ENCODE measurements at regions not wholly inside any gene's neighbourhood (a gene's known extent, or its start where the extent isn't known, plus 50 kb on each side); places are given as distances from the start of the nearest gene placed in this dataset.

DNA sequence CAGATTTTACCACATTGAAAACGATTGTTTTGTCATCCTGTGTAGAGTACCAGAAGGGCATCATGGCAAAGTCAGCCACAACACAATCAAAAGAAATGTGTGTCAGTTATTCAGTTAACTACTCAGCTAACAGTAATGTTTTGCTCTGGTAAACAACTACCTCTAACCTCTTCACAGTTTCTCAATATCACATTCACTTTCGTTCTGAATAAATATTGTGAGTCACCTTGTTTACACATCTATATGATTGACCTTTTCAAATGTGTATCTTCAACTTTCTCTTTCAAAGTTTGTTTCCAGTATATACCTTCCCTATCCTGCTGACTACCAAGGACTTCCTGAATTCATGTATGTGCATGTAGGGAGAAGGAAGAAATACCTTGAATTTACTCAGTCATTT is 216.6 kb upstream of the UFL1 start:
- H3K9me2 ChIP-seq (ENCODE audit: insufficient read depth, low read length) = no peaks in the 10 kb centered on the region
- H3K27me3 ChIP-seq (ENCODE audit: insufficient read depth, low read depth, low read length) = no peaks in the 10 kb centered on the region
- no peaks in the 10 kb centered on the region for H3F3A ChIP-seq (ENCODE audit: insufficient read depth, low read length, poor library complexity, severe bottlenecking)
- no peaks in the 10 kb centered on the region for H3K9me3 ChIP-seq (ENCODE audit: low read length)
- no peak overlapping the region for H2AFZ ChIP-seq (ENCODE audit: low read depth, low read length)
- H3K4me3 ChIP-seq (ENCODE audit: low read length) = no peak overlapping the region
- H3K9ac ChIP-seq (ENCODE audit: low read length) = no peak overlapping the region
- no peaks in the 10 kb centered on the region for H3K36me3 ChIP-seq (ENCODE audit: insufficient read depth, low read length)
- no peak overlapping the region for H3K27ac ChIP-seq (ENCODE audit: low read length)
- no peaks in the 10 kb centered on the region for H3K79me2 ChIP-seq (replicated peaks; ENCODE audit: insufficient read depth, low read length)
- TF ChIP-seq POLR2AphosphoS5 (IDR thresholded peaks at IDR 0.05) = no peak
- no peak for TF ChIP-seq MXI1 (conservative IDR thresholded peaks at IDR 0.05; ENCODE audit: poor library complexity, severe bottlenecking)
- TF ChIP-seq EZH2 (IDR thresholded peaks at IDR 0.05; ENCODE audit: borderline replicate concordance, insufficient read depth, low read length, poor library complexity, severe bottlenecking) = no peak
- TF ChIP-seq RAD21 (conservative IDR thresholded peaks at IDR 0.05) = no peak
- TF ChIP-seq, protein P1, sequence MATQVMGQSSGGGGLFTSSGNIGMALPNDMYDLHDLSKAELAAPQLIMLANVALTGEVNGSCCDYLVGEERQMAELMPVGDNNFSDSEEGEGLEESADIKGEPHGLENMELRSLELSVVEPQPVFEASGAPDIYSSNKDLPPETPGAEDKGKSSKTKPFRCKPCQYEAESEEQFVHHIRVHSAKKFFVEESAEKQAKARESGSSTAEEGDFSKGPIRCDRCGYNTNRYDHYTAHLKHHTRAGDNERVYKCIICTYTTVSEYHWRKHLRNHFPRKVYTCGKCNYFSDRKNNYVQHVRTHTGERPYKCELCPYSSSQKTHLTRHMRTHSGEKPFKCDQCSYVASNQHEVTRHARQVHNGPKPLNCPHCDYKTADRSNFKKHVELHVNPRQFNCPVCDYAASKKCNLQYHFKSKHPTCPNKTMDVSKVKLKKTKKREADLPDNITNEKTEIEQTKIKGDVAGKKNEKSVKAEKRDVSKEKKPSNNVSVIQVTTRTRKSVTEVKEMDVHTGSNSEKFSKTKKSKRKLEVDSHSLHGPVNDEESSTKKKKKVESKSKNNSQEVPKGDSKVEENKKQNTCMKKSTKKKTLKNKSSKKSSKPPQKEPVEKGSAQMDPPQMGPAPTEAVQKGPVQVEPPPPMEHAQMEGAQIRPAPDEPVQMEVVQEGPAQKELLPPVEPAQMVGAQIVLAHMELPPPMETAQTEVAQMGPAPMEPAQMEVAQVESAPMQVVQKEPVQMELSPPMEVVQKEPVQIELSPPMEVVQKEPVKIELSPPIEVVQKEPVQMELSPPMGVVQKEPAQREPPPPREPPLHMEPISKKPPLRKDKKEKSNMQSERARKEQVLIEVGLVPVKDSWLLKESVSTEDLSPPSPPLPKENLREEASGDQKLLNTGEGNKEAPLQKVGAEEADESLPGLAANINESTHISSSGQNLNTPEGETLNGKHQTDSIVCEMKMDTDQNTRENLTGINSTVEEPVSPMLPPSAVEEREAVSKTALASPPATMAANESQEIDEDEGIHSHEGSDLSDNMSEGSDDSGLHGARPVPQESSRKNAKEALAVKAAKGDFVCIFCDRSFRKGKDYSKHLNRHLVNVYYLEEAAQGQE (IDR thresholded peaks at IDR 0.05; ENCODE audit: borderline replicate concordance) = no peak
- TF ChIP-seq SMC3 (conservative IDR thresholded peaks at IDR 0.05; ENCODE audit: poor library complexity) = no peak
- TF ChIP-seq TAF1 (IDR thresholded peaks at IDR 0.05; ENCODE audit: low read depth) = no peak
- TF ChIP-seq, protein P2, sequence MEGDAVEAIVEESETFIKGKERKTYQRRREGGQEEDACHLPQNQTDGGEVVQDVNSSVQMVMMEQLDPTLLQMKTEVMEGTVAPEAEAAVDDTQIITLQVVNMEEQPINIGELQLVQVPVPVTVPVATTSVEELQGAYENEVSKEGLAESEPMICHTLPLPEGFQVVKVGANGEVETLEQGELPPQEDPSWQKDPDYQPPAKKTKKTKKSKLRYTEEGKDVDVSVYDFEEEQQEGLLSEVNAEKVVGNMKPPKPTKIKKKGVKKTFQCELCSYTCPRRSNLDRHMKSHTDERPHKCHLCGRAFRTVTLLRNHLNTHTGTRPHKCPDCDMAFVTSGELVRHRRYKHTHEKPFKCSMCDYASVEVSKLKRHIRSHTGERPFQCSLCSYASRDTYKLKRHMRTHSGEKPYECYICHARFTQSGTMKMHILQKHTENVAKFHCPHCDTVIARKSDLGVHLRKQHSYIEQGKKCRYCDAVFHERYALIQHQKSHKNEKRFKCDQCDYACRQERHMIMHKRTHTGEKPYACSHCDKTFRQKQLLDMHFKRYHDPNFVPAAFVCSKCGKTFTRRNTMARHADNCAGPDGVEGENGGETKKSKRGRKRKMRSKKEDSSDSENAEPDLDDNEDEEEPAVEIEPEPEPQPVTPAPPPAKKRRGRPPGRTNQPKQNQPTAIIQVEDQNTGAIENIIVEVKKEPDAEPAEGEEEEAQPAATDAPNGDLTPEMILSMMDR (IDR thresholded peaks at IDR 0.05; ENCODE audit: poor library complexity, severe bottlenecking) = no peak
- no peaks in the 10 kb centered on the region for H4K20me1 ChIP-seq (ENCODE audit: insufficient read depth)
- H3K4me2 ChIP-seq (ENCODE audit: low read length) = no peak overlapping the region

DNA sequence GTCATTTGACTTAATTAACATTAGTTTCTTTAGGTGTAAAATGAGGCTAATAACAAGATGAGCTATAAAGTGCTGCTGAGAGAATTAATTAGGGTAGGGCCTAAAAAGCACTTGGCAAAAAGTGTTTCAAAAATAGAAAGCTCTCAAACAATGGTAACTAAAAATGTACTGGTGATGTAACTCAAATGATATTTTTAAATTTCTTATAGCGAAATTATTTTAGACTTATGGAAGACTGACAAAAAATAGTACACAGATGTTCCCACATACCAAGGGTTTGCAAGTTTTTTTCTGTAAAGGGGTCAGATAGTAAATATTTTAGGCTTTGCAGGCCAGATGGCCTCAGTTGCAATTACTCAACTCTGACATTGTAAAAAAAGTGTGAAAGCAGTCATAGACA is 190.7 kb upstream of the UFL1 start:
- Histone ChIP-seq H3K4me2 (ENCODE audit: low read length) (no peak overlapping the region), H3K27me3 (ENCODE audit: insufficient read depth, low read depth, low read length) (no peaks in the 10 kb centered on the region), H3K9me2 (ENCODE audit: insufficient read depth, low read length) (no peaks in the 10 kb centered on the region), H3K4me3 (ENCODE audit: low read length) (no peak overlapping the region), H3F3A (ENCODE audit: insufficient read depth, low read length, poor library complexity, severe bottlenecking) (no peaks in the 10 kb centered on the region), H3K36me3 (ENCODE audit: insufficient read depth, low read length) (no peaks in the 10 kb centered on the region), H3K79me2 (replicated peaks; ENCODE audit: insufficient read depth, low read length) (no peaks in the 10 kb centered on the region), H3K9me3 (ENCODE audit: low read length) (no peaks in the 10 kb centered on the region), H2AFZ (ENCODE audit: low read depth, low read length) (no peak overlapping the region), H4K20me1 (ENCODE audit: insufficient read depth) (no peaks in the 10 kb centered on the region), H3K9ac (ENCODE audit: low read length) (no peak overlapping the region), H3K27ac (ENCODE audit: low read length) (no peak overlapping the region)
- TF ChIP-seq SMC3 (conservative IDR thresholded peaks at IDR 0.05; ENCODE audit: poor library complexity) (no peak), POLR2AphosphoS5 (IDR thresholded peaks at IDR 0.05) (no peak), RAD21 (conservative IDR thresholded peaks at IDR 0.05) (no peak), EZH2 (IDR thresholded peaks at IDR 0.05; ENCODE audit: borderline replicate concordance, insufficient read depth, low read length, poor library complexity, severe bottlenecking) (no peak), EP300 (conservative IDR thresholded peaks at IDR 0.05; ENCODE audit: poor library complexity, severe bottlenecking) (no peak), TAF1 (IDR thresholded peaks at IDR 0.05; ENCODE audit: low read depth) (no peak), MXI1 (conservative IDR thresholded peaks at IDR 0.05; ENCODE audit: poor library complexity, severe bottlenecking) (no peak)
- TF ChIP-seq, protein P1 (IDR thresholded peaks at IDR 0.05; ENCODE audit: borderline replicate concordance) = no peak
- TF ChIP-seq, protein P2 (IDR thresholded peaks at IDR 0.05; ENCODE audit: poor library complexity, severe bottlenecking) = no peak

All from neural cell (in vitro differentiated cells).